Mucosa of descending colon (tissue), 3 donors: ENCODE measurements at regions not wholly inside any gene's neighbourhood (a gene's known extent, or its start where the extent isn't known, plus 50 kb on each side); places are given as distances from the start of the nearest gene placed in this dataset.

Source experiments
- ATAC-seq: fragments of 200-7000 bp; cut with Tn5 transposase; one replicate; pipeline ENCODE4 v1.9.1; 2020; ENCODE audit warnings: mild to moderate bottlenecking, moderate library complexity
- DNase-seq, 3 donors: peaks; one replicate each; pipeline ENCODE4 v3.0.0-alpha.2; 2020
- H3K36me3 ChIP-seq: fragments of 200-600 bp; one replicate; pipeline ENCODE4 v1.8.0; 2021; ENCODE audit warnings: low read depth, mild to moderate bottlenecking
- H3K4me1 ChIP-seq: fragments of 200-600 bp; one replicate; pipeline ENCODE4 v1.8.0; 2021; ENCODE audit warnings: low read depth, mild to moderate bottlenecking
- H3K4me3 ChIP-seq: fragments of 200-600 bp; one replicate; pipeline ENCODE4 v1.8.0; 2021; ENCODE audit warnings: mild to moderate bottlenecking
- H3K9me3 ChIP-seq: fragments of 200-600 bp; one replicate; pipeline ENCODE4 v1.8.0; 2021; ENCODE audit warnings: mild to moderate bottlenecking
- CTCF ChIP-seq: fragments of 200-600 bp; IDR thresholded peaks from one replicate; pipeline ENCODE4 v1.8.0; 2022; ENCODE audit warnings: antibody characterized with exemption, mild to moderate bottlenecking
- intact Hi-C, 2 donors: fragments of 100-400 bp; cut with DNase I in 1 of 2; cut with micrococcal nuclease in 1 of 2; formaldehyde crosslinking; loops; one replicate each; pipeline versions ENCODE4 v1.11.0 to v1.11.1; 2022; cut with DNase I, micrococcal nuclease
- donor health status: DM: no; HTN: no; CAD: no; lungs with moderate emphysema.
- donor health status: DM: no; HTN: no; CAD: no.
- donor health status: DM: no; HTN: yes; CAD: no.

- DNase-seq (no peak), ATAC-seq (no peak)
- Histone ChIP-seq H3K4me1 (no peaks in the 10 kb centered on the region), H3K9me3 (no peaks in the 10 kb centered on the region), H3K36me3 (no peaks in the 10 kb centered on the region), H3K4me3 (no peak overlapping the region)
- intact Hi-C loops = no loop called here
- no peak for TF ChIP-seq CTCF
Measured at GRCh38 chr12:66919466-66919865, 240.6 kb upstream of the GRIP1 start.

GRCh38 chr12:66920205-66920604 is 241.3 kb upstream of the GRIP1 start:
- Histone ChIP-seq H3K4me1 (no peaks in the 10 kb centered on the region), H3K36me3 (no peaks in the 10 kb centered on the region), H3K4me3 (no peak overlapping the region), H3K9me3 (no peaks in the 10 kb centered on the region)
- DNase-seq (no peak), ATAC-seq (no peak)
- TF ChIP-seq CTCF = no peak
- intact Hi-C loops = no loop called here

- Histone ChIP-seq H3K4me1 (no peaks in the 10 kb centered on the region), H3K4me3 (no peak overlapping the region), H3K36me3 (no peaks in the 10 kb centered on the region), H3K9me3 (no peaks in the 10 kb centered on the region)
- no peak for DNase-seq
- no peak for ATAC-seq
- TF ChIP-seq CTCF = no peak
- intact Hi-C loops = no loop called here
Measured at GRCh38 chr12:66921151-66921550, 242.3 kb upstream of the GRIP1 start.

GRCh38 chr12:66925083-66925482 is 246.2 kb upstream of the GRIP1 start:
- H3K4me3 ChIP-seq = no peak overlapping the region
- no peak for TF ChIP-seq CTCF
- DNase-seq = no peak

GRCh38 chr12:66929121-66929520 is 250.2 kb upstream of the GRIP1 start:
- Histone ChIP-seq H3K4me3 (no peak overlapping the region), H3K9me3 (no peaks in the 10 kb centered on the region), H3K36me3 (no peaks in the 10 kb centered on the region), H3K4me1 (no peaks in the 10 kb centered on the region)
- ATAC-seq (no peak), DNase-seq (no peak)
- TF ChIP-seq CTCF = no peak
- intact Hi-C loops = no loop called here

More at GRCh38 chr12:66925083-66925482, 246.2 kb upstream of the GRIP1 start:
- intact Hi-C loops = no loop called here
- ATAC-seq = no peak
- H3K4me1 ChIP-seq = no peaks in the 10 kb centered on the region
- no peaks in the 10 kb centered on the region for H3K9me3 ChIP-seq
- H3K36me3 ChIP-seq = no peaks in the 10 kb centered on the region

GRCh38 chr12:66931091-66931490 is 252.2 kb upstream of the GRIP1 start:
- Histone ChIP-seq H3K4me1 (no peaks in the 10 kb centered on the region), H3K4me3 (no peak overlapping the region), H3K9me3 (no peaks in the 10 kb centered on the region), H3K36me3 (no peaks in the 10 kb centered on the region)
- intact Hi-C loops = no loop called here
- no peak for TF ChIP-seq CTCF
- ATAC-seq = no peak
- no peak for DNase-seq
